Adrenal gland (tissue), 5 donors: ENCODE measurements at regions not wholly inside any gene's neighbourhood (a gene's known extent, or its start where the extent isn't known, plus 50 kb on each side); places are given as distances from the start of the nearest gene placed in this dataset.

ENCODE experiments used
- POLR2A ChIP-seq, 2 donors: fragments of 450-650 bp; IDR thresholded peaks; one replicate each; pipeline ENCODE4 v1.6.1; 2017; ENCODE audit warnings: antibody characterized with exemption in 2 of 2, mild to moderate bottlenecking in 2 of 2, moderate library complexity in 1 of 2
- TF ChIP-seq, protein P1 (sequence below), 6 experiments: fragments of 450-650 bp in 4 of 6; fragments of 200-600 bp in 2 of 6; sonication (generic) in 1 of 6; IDR thresholded peaks; 1 replicate in 5 of 6; 2 replicates in 1 of 6; pipeline versions ENCODE4 v1.5.1 to v1.8.0; 2016 to 2021; ENCODE audit warnings: antibody characterized with exemption in 6 of 6, mild to moderate bottlenecking in 2 of 6, moderate library complexity in 1 of 6
- donor health status: DM: no; HTN: no; CAD: no.

DNA sequence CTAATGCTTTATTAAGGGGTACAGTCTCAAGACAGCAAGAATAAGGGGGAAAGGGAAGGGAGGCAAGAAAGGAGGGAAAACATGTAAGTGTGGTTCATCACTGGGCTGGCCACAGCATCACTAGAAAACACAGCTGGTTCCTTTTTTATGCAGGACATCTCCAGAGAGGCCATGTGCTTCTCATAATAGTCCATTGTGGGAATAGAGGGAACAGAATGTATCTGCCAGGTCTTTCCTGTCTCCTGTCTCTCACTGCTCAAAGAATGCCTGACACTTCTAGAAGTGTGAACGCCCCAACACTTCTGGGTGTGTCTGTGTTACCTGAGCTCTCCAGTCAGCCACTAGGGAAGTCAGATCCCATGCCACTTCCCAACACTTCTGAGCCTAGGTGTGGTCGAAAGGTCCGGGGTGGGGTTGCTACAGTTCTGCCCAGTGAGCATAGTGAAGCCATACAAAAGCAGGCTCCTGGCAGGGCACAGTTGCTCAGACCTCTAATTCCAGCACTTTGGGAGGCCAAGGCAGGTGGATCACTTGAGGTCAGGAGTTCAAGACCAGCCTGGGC lies 255.6 kb upstream of the SLC30A5 start:
- TF ChIP-seq, protein P1, sequence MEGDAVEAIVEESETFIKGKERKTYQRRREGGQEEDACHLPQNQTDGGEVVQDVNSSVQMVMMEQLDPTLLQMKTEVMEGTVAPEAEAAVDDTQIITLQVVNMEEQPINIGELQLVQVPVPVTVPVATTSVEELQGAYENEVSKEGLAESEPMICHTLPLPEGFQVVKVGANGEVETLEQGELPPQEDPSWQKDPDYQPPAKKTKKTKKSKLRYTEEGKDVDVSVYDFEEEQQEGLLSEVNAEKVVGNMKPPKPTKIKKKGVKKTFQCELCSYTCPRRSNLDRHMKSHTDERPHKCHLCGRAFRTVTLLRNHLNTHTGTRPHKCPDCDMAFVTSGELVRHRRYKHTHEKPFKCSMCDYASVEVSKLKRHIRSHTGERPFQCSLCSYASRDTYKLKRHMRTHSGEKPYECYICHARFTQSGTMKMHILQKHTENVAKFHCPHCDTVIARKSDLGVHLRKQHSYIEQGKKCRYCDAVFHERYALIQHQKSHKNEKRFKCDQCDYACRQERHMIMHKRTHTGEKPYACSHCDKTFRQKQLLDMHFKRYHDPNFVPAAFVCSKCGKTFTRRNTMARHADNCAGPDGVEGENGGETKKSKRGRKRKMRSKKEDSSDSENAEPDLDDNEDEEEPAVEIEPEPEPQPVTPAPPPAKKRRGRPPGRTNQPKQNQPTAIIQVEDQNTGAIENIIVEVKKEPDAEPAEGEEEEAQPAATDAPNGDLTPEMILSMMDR (IDR thresholded peaks at IDR 0.05): no peak
- no peak for TF ChIP-seq POLR2A (IDR thresholded peaks at IDR 0.05)
